ENCODE measurements at regions not wholly inside any gene's neighbourhood (a gene's known extent, or its start where the extent isn't known, plus 50 kb on each side); places are given as distances from the start of the nearest gene placed in this dataset.
"Not testable (repeated sequence)": the region's sequence is repeated elsewhere in the genome, so short reads cannot be mapped to it uniquely, and the experiment has no call there.

DNA sequence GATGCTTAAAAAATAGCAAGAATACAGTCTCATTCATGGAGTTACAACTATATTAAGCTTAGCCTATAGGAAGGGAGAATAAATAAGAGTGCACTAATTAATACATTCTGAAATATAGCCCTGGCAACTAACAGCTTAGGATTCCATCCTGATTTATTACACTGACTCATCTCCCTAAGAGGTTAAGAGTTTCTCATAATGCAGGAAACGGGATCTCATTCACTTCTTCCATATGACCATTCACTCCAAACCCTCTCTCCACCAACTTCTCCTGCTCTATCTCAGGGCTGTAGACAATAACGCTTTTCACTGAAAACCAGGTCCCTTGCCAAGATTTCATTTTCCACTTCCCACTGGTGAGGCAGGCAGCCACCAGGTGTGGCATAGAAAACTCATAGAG, 168.5 kb upstream of the PLD5 start:
- DNase-seq (ENCODE audit: low spot score): no peak
- in situ Hi-C loops (cut with MboI; ENCODE audit: low pct_unique_long_range_greater_than_20kb, low sequenced_read_pairs, unreplicated experiment): no loop called here
- TF ChIP-seq, protein P1, sequence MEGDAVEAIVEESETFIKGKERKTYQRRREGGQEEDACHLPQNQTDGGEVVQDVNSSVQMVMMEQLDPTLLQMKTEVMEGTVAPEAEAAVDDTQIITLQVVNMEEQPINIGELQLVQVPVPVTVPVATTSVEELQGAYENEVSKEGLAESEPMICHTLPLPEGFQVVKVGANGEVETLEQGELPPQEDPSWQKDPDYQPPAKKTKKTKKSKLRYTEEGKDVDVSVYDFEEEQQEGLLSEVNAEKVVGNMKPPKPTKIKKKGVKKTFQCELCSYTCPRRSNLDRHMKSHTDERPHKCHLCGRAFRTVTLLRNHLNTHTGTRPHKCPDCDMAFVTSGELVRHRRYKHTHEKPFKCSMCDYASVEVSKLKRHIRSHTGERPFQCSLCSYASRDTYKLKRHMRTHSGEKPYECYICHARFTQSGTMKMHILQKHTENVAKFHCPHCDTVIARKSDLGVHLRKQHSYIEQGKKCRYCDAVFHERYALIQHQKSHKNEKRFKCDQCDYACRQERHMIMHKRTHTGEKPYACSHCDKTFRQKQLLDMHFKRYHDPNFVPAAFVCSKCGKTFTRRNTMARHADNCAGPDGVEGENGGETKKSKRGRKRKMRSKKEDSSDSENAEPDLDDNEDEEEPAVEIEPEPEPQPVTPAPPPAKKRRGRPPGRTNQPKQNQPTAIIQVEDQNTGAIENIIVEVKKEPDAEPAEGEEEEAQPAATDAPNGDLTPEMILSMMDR (IDR thresholded peaks at IDR 0.05; ENCODE audit: extremely low read depth, insufficient read depth, missing control alignments): no peak

DNA sequence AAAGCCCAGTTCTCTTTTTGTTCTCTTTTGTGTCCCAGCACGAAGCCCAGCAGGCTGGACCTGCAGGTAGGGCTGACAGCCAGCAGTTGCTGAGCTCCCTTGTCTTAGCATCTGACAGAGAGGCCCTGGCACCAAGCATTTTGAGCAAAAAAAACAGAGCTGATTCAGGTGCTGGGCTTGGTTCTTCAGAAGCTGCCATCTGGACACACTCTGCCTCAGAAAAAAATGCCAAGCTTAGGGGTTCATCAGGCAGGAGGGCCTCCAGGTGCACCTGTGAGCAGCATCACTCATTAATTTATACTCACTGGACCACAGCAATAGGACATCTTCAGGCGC, 167.1 kb upstream of the PLD5 start:
- in situ Hi-C loops (cut with MboI; ENCODE audit: low pct_unique_long_range_greater_than_20kb, low sequenced_read_pairs, unreplicated experiment): no loop called here
- TF ChIP-seq, protein P1 (IDR thresholded peaks at IDR 0.05; ENCODE audit: extremely low read depth, insufficient read depth, missing control alignments): no peak
- no peak for DNase-seq (ENCODE audit: low spot score)

GRCh38 chr1:242690849-242691609, 166.5 kb upstream of the PLD5 start:
- in situ Hi-C loops (cut with MboI; ENCODE audit: low pct_unique_long_range_greater_than_20kb, low sequenced_read_pairs, unreplicated experiment): no loop called here
- TF ChIP-seq, protein P1 (IDR thresholded peaks at IDR 0.05; ENCODE audit: extremely low read depth, insufficient read depth, missing control alignments): no peak
- DNase-seq (ENCODE audit: low spot score): no peak

- TF ChIP-seq, protein P1 (IDR thresholded peaks at IDR 0.05; ENCODE audit: extremely low read depth, insufficient read depth, missing control alignments): no peak
- in situ Hi-C loops (cut with MboI; ENCODE audit: low pct_unique_long_range_greater_than_20kb, low sequenced_read_pairs, unreplicated experiment): no loop called here
- no peak for DNase-seq (ENCODE audit: low spot score)
Observed at GRCh38 chr1:242689378-242689777, 164.9 kb upstream of the PLD5 start.

DNA sequence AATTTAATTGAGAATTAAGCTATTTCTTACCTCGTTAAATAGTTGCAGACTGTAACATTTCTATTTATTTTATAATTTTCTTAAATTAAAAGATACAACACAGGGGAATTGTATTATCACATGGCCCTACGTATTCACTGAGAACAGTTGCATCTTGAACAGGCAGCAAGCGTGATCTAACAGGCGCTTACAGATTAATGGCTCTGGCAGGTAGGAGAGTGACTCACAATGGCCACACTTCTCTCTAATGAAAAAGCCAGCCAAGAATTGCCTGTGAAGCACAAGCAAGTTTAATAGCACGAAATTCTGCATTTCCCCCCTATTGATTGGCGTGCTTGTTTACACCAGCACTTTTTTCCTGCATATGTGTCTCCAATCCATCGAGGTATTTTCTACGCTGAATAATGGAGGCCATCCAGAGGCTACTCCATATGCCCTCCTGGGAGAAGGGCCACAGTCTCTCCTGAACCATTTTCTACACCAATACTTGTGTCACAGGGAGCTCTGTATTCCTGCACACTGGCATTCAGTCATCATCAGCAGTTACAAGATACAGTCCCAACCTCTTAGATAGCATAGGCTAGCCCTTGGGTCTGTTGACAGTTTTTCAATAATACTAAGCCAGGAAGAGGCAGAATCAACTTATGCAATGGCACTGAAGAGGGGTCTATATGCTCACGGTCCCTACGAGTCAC, 150.6 kb upstream of the PLD5 start:
- in situ Hi-C loops (cut with MboI; ENCODE audit: low pct_unique_long_range_greater_than_20kb, low sequenced_read_pairs, unreplicated experiment): no loop called here
- DNase-seq (ENCODE audit: low spot score): no peak
- TF ChIP-seq, protein P1 (IDR thresholded peaks at IDR 0.05; ENCODE audit: extremely low read depth, insufficient read depth, missing control alignments): no peak

DNA sequence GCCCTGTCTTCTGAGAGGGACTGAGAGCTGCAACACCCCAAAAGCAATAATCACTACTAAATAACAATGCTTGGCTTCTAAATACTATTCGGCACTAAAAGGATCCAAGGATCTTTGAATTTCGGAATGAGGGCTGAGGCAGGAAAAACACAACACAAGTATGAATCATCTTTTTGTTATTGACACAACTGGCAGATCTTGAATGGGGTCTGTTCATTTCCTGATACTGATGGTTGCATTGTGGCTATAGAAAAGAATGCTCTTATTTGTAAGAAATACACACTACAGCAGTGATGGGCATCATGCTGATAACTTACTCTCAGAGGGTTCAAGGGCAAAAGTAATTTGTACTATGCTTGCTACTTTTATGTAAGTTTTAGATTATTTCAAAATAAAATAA, 149.2 kb upstream of the PLD5 start:
- TF ChIP-seq, protein P1 (IDR thresholded peaks at IDR 0.05; ENCODE audit: extremely low read depth, insufficient read depth, missing control alignments): no peak
- in situ Hi-C loops (cut with MboI; ENCODE audit: low pct_unique_long_range_greater_than_20kb, low sequenced_read_pairs, unreplicated experiment): no loop called here
- no peak for DNase-seq (ENCODE audit: low spot score)

DNA sequence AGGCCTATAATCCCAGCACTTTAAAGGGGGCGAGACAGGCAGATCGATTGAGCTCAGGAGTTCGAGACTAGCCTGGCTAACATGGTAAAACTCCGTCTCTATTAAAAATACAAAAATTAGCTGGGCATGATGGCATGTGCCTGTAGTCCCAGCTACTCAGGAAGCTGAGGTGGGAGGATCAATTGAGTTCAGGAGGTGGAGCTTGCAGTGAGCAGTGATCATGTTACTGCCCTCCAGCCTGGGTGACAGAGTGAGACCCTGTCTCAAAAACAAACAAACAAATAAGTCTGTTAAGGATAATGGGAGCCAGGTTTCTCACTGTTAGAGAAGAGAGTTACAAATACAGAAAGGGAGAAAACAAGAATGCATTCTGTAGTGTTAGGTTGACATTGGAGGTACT, 148.7 kb upstream of the PLD5 start:
- DNase-seq (ENCODE audit: low spot score); in situ Hi-C loops (cut with MboI; ENCODE audit: low pct_unique_long_range_greater_than_20kb, low sequenced_read_pairs, unreplicated experiment): not testable (repeated sequence)
